Effector memory CD8-positive, alpha-beta T cell (primary cell): ENCODE measurements at regions not wholly inside any gene's neighbourhood (a gene's known extent, or its start where the extent isn't known, plus 50 kb on each side); places are given as distances from the start of the nearest gene placed in this dataset.

Experiments used
- ATAC-seq: fragments of 150-1000 bp; cut with Tn5 transposase; replicated peaks from 2 replicates; pipeline ENCODE4 v1.10.0; 2021; ENCODE audit warnings: mild to moderate bottlenecking, moderate library complexity
- DNase-seq, 3 experiments: peaks; one replicate each; pipeline ENCODE4 v3.0.0; 2021
- H3K27ac Mint-ChIP-seq, 2 donors: one replicate each; pipeline ENCODE4 v1.8.0; 2022; ENCODE audit warnings: mild to moderate bottlenecking in 2 of 2, mixed read lengths in 2 of 2, moderate library complexity in 2 of 2
- H3K27me3 Mint-ChIP-seq, 2 donors: one replicate each; pipeline ENCODE4 v1.8.0; 2022; ENCODE audit warnings: mixed read lengths in 2 of 2
- H3K36me3 Mint-ChIP-seq: one replicate; pipeline ENCODE4 v1.8.0; 2022; ENCODE audit warnings: mild to moderate bottlenecking, moderate library complexity, mixed read lengths; ENCODE audit not compliant: insufficient read depth
- H3K4me1 Mint-ChIP-seq, 2 donors: one replicate each; pipeline ENCODE4 v1.8.0; 2022; ENCODE audit warnings: low read depth in 2 of 2, mixed read lengths in 2 of 2
- H3K4me3 Mint-ChIP-seq, 2 donors: one replicate each; pipeline ENCODE4 v1.8.0; 2022; ENCODE audit warnings: mild to moderate bottlenecking in 2 of 2, mixed read lengths in 2 of 2, moderate library complexity in 2 of 2
- H3K9me3 Mint-ChIP-seq, 2 donors: one replicate each; pipeline ENCODE4 v1.8.0; 2022; ENCODE audit warnings: mixed read lengths in 2 of 2

DNA sequence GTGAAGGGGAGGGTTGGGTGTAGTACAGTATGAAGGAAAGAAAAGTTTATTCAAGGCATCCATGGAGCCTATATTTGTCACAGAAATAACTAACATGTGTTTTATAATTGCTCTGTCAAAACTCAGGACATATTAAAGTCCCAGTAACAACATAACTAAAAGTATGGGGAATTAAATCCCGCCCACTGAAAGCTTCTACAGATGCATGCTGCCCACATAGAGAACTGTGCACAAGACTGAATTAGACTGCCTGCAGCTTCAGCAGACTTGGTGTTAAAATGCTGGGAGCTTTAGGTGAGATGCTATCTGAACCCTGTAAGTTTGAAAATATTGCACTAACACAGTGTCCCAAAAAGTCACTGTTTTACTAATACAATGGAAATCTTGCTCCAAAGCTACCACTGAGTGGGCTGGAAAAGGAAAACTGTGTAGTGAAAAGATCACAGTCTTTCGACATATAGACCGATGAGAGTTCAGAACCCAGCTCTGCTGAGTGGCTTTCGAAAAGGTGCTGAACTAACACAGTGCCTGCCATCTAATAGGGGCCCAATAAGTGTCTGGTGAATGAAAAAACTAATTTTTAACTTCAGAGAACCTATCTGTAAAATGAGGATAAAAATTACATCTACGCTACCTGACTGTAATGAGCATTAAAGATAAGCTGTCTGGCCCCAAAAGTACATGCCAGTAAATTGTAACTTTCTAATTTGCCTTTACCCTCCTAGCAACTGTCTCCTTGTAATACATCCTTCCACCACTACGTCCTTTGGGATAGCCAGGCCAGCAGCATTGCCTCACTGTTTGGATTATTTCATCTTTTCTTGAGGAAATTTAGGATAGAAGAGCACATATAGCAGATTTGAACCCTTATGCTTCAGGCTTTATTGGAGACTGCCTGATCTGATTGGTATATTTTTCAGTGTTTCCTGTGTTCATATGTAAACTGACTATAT, 237.6 kb downstream of the BCAT1 start:
- Mint-ChIP-seq H3K4me1 (no peaks in the 10 kb centered on the region), H3K36me3 (no peaks in the 10 kb centered on the region), H3K9me3 (no peaks in the 10 kb centered on the region), H3K27me3 (no peaks in the 10 kb centered on the region), H3K4me3 (no peak overlapping the region), H3K27ac (no peak overlapping the region)
- ATAC-seq (no peak), DNase-seq (no peak)

DNA sequence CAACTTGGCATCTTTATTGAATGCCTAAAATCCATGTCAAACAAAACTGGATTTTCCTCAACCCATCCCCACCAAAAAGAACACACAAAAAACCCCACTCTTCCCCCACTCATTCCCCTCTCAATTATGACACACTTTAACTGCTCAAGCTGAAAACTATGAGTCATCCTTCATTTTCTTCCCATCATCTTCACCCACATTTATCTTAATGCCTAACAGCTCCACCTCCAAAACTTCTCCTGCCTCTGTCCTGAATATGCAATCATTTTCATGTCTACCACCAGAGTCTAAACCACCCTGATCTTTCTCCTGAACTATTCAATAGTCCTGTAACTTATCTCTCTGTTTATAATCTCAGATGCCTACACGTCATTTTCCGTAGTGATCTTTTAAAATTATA, 239.7 kb downstream of the BCAT1 start:
- H3K27me3 Mint-ChIP-seq: peaks cover 7 to 9% of the 10 kb centered on the region in 2 donors
- H3K4me3 Mint-ChIP-seq: no peak overlapping the region
- no peaks in the 10 kb centered on the region for H3K9me3 Mint-ChIP-seq
- DNase-seq (no peak), ATAC-seq (no peak)
- H3K36me3 Mint-ChIP-seq: no peaks in the 10 kb centered on the region
- H3K4me1 Mint-ChIP-seq: no peaks in the 10 kb centered on the region
- H3K27ac Mint-ChIP-seq: no peak overlapping the region

DNA sequence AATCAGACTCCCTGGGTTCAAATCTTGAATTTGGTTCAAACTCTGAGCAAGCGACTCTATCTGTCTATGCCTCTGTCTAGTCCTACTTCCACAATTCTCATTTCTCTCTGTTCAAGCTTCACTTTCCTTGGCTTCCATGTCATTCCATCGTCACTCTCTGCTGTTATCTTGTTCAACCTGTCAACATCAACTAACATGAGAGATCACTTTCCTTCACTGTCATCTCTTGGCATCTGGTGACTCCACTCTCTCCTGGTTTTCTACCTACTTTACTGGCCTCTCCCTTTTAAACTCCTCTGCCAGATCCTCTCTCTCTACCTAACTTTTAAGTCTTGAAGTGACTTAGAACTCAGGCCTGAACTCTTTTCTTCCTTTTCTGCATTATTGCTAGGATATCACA, 240.2 kb downstream of the BCAT1 start:
- H3K4me3 Mint-ChIP-seq: no peak overlapping the region
- peaks cover 7 to 9% of the 10 kb centered on the region in 2 donors for H3K27me3 Mint-ChIP-seq
- DNase-seq: no peak
- no peaks in the 10 kb centered on the region for H3K36me3 Mint-ChIP-seq
- no peak overlapping the region for H3K27ac Mint-ChIP-seq
- H3K4me1 Mint-ChIP-seq: no peaks in the 10 kb centered on the region
- ATAC-seq: no peak
- H3K9me3 Mint-ChIP-seq: no peaks in the 10 kb centered on the region

DNA sequence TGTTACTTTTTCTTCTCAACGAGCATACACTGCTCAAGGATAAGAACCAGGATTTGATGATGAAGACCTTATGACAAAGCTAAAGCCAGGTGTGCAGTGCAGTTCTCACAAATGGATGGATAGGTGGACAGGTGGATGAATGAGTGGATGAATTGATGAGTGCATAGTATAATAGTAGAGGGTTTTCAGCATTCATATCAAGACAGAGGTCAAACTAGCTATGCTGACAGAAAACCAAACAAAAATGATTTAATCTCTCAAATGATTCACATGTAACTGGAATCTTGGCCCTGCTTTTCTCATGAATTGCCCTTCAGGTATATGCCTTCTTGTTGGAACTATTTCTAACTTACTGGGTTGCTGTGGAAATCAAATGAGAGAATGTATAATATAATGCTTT, 240.9 kb downstream of the BCAT1 start:
- no peaks in the 10 kb centered on the region for H3K4me1 Mint-ChIP-seq
- no peak overlapping the region for H3K27ac Mint-ChIP-seq
- peaks cover 7 to 9% of the 10 kb centered on the region in 2 donors for H3K27me3 Mint-ChIP-seq
- ATAC-seq (no peak), DNase-seq (no peak)
- H3K9me3 Mint-ChIP-seq: no peaks in the 10 kb centered on the region
- H3K4me3 Mint-ChIP-seq: no peak overlapping the region
- H3K36me3 Mint-ChIP-seq: no peaks in the 10 kb centered on the region

DNA sequence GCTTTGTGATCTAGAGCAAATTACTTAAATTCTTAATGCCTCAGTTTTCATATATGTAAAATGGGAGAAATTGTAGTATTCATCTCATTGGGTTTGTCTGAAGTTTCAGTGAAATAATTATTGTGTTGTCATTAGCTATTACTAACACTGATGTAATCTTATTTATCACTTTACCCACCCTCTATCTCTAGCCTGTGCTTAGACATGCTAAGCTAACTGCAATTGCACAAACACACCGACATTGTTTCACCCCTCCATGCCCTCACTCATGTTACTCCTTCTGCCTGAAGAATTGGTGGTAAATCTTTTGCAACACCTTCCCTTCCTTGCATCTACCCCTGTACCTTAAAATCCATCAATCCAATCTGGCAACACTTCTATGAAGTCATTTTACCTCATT, 241.6 kb downstream of the BCAT1 start:
- H3K36me3 Mint-ChIP-seq: no peaks in the 10 kb centered on the region
- ATAC-seq (no peak), DNase-seq (no peak)
- no peaks in the 10 kb centered on the region for H3K9me3 Mint-ChIP-seq
- no peaks in the 10 kb centered on the region for H3K4me1 Mint-ChIP-seq
- H3K4me3 Mint-ChIP-seq: no peak overlapping the region
- no peak overlapping the region for H3K27ac Mint-ChIP-seq
- H3K27me3 Mint-ChIP-seq: peaks cover 7 to 9% of the 10 kb centered on the region in 2 donors

DNA sequence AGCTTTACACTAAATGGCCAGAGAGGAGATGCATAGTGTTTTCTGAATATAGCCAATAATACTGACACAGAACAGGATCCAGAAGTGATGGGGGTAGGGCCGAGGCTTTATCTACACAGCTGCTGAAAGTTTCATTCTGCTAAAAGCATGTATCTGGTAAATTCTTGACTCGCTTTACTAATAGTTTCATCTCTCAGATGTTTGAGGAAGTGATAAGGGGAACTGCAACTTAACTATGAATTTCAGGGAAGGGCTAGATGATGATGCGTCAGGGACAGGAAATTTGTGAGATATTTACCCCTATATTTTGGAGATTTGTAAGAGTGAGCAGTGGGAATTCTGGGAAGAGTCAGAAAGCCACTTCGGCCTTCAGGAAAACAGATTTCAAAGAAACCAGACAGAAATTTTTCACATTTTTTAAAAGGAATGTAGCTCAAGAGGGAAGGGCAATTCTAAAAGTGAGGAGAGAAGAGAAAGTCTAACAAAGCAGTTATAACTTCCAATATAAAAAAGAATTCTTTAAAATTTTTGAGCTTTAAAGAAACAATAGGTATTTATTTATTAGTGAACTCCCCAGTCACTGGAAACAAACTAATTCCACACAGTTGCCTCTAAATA, 243.1 kb downstream of the BCAT1 start:
- ATAC-seq (no peak), DNase-seq (no peak)
- H3K9me3 Mint-ChIP-seq: no peaks in the 10 kb centered on the region
- H3K36me3 Mint-ChIP-seq: no peaks in the 10 kb centered on the region
- peaks cover 7 to 9% of the 10 kb centered on the region in 2 donors for H3K27me3 Mint-ChIP-seq
- no peak overlapping the region for H3K4me3 Mint-ChIP-seq
- no peaks in the 10 kb centered on the region for H3K4me1 Mint-ChIP-seq
- H3K27ac Mint-ChIP-seq: no peak overlapping the region

DNA sequence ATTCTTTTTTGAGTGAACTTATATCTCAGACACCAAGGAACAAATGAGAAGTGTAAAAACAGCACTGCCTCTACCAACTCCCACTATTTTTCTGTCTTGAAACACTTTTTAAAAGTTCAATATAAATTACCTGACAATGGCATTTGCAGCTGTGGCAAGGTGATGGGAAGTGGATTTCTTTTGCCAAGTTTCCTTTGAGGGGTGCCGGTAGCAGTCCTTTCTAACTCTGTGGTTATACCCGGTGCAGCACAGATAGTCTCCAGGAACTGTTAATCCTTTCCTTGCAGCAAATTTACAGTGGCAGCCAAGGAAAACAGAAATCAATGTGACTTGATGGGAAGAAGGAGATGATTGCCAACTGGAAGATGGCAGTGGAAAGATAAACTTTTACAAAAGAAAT, 243.7 kb downstream of the BCAT1 start:
- DNase-seq: no peak

DNA sequence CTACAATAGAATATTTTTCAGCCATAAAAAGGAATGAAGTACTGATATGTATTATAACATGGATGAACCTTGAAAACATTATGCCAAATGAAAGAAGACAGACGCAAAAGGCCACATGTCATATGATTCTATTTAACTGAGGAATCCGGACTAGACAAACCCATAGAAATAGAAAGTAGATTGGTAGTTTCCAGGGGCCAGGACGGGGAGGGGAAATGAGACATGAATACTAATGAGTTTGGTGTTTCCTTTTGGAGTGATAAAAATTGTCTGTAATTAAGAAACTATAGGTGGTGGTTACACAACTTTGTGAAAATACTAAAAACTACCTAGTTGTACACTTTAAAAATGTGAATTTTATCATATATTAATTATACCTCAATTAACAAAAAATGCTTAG, 247.6 kb downstream of the BCAT1 start:
- Mint-ChIP-seq H3K4me3 (no peak overlapping the region), H3K36me3 (no peaks in the 10 kb centered on the region), H3K27ac (no peak overlapping the region), H3K9me3 (no peaks in the 10 kb centered on the region), H3K4me1 (no peaks in the 10 kb centered on the region), H3K27me3 (peaks cover 7 to 9% of the 10 kb centered on the region in 2 donors)
- no peak for ATAC-seq
- DNase-seq: no peak

More for the DNA sequence above, 243.7 kb downstream of the BCAT1 start:
- Mint-ChIP-seq H3K27me3 (peaks cover 7 to 9% of the 10 kb centered on the region in 2 donors), H3K36me3 (no peaks in the 10 kb centered on the region), H3K4me3 (no peak overlapping the region), H3K4me1 (no peaks in the 10 kb centered on the region), H3K9me3 (no peaks in the 10 kb centered on the region), H3K27ac (no peak overlapping the region)
- no peak for ATAC-seq

DNA sequence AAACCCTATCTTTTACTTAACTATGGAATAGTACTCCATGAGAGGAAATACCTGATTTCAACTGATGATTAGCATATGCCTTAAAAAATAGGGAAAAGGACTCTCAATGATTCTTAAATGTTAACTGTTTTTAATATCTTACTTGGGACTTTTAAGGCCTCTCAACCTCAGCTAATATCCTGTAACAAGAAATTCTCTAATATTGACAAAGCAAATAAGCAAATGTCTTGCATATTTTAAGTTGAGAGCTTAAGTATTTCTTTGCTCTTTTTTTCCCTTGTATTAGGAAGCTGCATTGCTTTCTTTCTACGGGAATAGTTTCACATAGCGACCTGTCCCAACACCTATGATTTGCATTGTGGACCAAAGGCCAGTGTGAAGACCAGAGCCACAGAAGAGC, 249.9 kb downstream of the BCAT1 start:
- no peaks in the 10 kb centered on the region for H3K4me1 Mint-ChIP-seq
- ATAC-seq (no peak), DNase-seq (no peak)
- no peaks in the 10 kb centered on the region for H3K27me3 Mint-ChIP-seq
- H3K4me3 Mint-ChIP-seq: no peak overlapping the region
- no peaks in the 10 kb centered on the region for H3K36me3 Mint-ChIP-seq
- no peak overlapping the region for H3K27ac Mint-ChIP-seq
- H3K9me3 Mint-ChIP-seq: no peaks in the 10 kb centered on the region

DNA sequence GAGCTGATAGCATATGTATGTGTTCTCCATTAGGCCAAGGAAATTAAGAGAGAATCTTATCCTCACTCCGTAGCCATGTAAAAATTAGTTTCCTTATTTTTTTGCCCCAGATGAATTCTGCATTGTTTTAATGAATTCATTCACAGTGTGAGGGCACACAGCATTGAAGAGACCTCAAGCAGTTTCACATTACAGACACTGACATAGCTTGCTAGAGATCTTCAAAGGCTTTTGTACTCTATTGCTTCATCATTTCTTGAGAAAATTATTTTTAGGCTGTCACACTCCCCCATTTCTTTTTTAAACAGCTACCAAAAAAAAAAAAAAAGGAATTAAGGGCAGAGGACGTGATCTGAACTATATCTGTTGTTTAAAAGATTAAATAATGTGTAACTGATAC, 251.1 kb downstream of the BCAT1 start:
- Mint-ChIP-seq H3K9me3 (no peaks in the 10 kb centered on the region), H3K4me3 (no peak overlapping the region), H3K27me3 (no peaks in the 10 kb centered on the region), H3K36me3 (no peaks in the 10 kb centered on the region), H3K27ac (no peak overlapping the region), H3K4me1 (no peaks in the 10 kb centered on the region)
- ATAC-seq: no peak
- no peak for DNase-seq

DNA sequence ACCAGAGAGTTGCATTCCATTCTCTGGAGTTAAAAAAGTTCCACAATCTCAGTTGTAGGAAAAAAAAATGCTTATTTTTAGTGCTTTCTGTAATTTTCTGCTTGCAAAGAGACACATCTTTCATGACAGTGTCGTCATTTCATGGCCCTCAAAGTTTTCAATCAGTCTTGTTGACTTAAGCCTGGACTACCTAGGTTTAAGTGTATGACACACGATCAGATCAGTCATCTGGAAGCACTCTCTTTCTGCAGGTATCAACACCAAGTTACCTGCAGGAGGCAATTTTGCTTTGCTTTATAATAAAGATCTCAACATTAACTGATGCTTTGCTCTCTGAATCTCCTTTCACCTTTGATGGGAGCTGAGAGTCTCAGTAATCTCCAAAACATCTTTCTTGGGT, 251.6 kb downstream of the BCAT1 start:
- Mint-ChIP-seq H3K27ac (no peak overlapping the region), H3K27me3 (no peaks in the 10 kb centered on the region), H3K4me1 (no peaks in the 10 kb centered on the region), H3K4me3 (no peak overlapping the region), H3K36me3 (no peaks in the 10 kb centered on the region), H3K9me3 (no peaks in the 10 kb centered on the region)
- no peak for DNase-seq
- no peak for ATAC-seq

DNA sequence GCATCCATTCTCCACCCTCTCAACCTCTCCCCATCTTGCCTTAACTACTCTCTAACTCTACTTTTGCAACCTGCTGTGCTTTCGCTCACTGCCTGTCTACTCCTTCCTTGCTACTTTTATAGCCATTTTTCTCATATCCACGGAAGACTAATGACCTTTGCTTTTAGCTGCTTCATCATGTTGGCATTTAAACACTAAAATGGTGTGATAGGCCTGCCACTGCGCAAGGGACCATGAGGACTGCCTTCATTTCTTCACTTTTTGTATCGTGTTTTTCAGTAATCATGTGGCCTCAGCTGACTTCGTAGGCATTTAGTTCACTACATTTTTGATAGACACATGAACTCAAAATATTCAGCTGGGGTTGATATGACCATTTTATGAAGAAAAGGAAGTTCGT, 252.1 kb downstream of the BCAT1 start:
- no peaks in the 10 kb centered on the region for H3K9me3 Mint-ChIP-seq
- no peaks in the 10 kb centered on the region for H3K36me3 Mint-ChIP-seq
- no peak for ATAC-seq
- no peak overlapping the region for H3K4me3 Mint-ChIP-seq
- no peak for DNase-seq
- H3K27ac Mint-ChIP-seq: no peak overlapping the region
- H3K4me1 Mint-ChIP-seq: no peaks in the 10 kb centered on the region
- no peaks in the 10 kb centered on the region for H3K27me3 Mint-ChIP-seq

DNA sequence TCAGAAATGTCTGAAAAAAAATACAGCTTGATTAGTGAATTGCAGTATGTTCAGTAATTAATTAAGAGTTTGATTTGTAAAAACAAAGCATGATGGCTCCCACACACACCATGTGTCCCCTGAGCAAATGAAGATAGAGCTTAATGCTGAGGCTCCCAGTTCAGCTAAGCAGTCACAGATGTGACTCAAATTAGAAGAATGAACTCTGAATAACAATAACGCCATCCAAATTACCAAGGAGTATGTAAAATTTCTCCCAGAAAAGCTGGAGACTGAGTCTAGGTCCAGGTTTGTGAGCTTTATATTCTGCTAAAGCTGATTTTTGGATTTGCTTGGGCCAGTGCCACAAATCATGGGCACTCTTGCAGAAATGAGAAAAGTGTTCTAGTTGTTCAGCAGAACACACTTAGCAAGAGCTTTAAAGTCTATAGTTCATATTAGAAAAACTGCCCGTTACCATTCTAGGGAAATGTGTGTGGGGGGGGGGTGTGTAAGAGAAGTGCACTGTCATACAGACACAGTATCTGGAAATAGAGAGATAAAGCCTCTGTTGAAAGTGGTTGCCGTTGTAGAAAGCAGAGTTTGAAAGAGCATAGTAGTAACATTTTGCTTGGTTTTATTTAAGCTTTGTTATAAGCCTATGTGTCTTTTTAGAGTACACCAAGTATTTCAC, 253.1 kb downstream of the BCAT1 start:
- no peaks in the 10 kb centered on the region for H3K27me3 Mint-ChIP-seq
- no peaks in the 10 kb centered on the region for H3K36me3 Mint-ChIP-seq
- H3K4me1 Mint-ChIP-seq: no peaks in the 10 kb centered on the region
- H3K27ac Mint-ChIP-seq: no peak overlapping the region
- no peak for ATAC-seq
- no peak overlapping the region for H3K4me3 Mint-ChIP-seq
- no peak for DNase-seq
- H3K9me3 Mint-ChIP-seq: no peaks in the 10 kb centered on the region

DNA sequence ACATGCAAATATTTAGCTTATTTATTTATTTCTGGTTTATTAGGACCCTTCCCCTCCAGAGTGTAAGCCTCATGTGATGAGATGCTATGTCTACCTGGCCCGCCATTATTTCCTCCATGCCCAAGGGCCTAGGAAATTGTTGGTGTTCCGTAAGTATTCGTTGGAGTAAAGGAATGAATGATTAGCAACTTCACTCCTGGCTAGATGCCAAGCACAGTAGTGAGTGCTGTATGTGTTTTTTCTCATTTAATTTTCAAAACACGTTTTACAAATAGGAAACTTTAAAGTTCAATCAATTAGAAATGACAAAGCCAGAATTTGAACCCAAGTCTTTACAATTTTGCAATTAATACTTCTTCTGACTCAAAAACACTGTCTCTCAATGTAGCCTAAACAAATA, 253.8 kb downstream of the BCAT1 start:
- Mint-ChIP-seq H3K27me3 (no peaks in the 10 kb centered on the region), H3K4me1 (no peaks in the 10 kb centered on the region), H3K4me3 (no peak overlapping the region), H3K27ac (no peak overlapping the region), H3K36me3 (no peaks in the 10 kb centered on the region), H3K9me3 (no peaks in the 10 kb centered on the region)
- DNase-seq (no peak), ATAC-seq (no peak)
